ENCODE measurements at regions not wholly inside any gene's neighbourhood (a gene's known extent, or its start where the extent isn't known, plus 50 kb on each side); places are given as distances from the start of the nearest gene placed in this dataset.

- Histone ChIP-seq H3K4me1 (ENCODE audit: insufficient read depth) (peaks cover under 1% of the 10 kb centered on the region), H3K4me3 (no peak overlapping the region), H3K36me3 (no peaks in the 10 kb centered on the region), H3K9me3 (no peaks in the 10 kb centered on the region), H3K27me3 (no peaks in the 10 kb centered on the region), H3K27ac (no peak overlapping the region)
- TF ChIP-seq POLR2A (IDR thresholded peaks at IDR 0.05) (no peak), CTCF (IDR thresholded peaks at IDR 0.05) (no peak), EP300 (IDR thresholded peaks at IDR 0.05) (no peak)
- intact Hi-C loops (cut with DNase I) = loop anchor here in 1 of 4 donors (10.0 kb wide), 1 partner anchor 802 kb away; no protein-coding TSS in a partner anchor
- WGBS, 3 donors = 66 to 71% (median 67%) methylated on average over 6 of the region's 6 CpGs
- no peak for DNase-seq
Measured at GRCh38 chr14:53532853-53533252, 379.7 kb upstream of the DDHD1 start.

GRCh38 chr14:53531730-53532129 lies 378.6 kb upstream of the DDHD1 start:
- Histone ChIP-seq H3K27me3 (no peaks in the 10 kb centered on the region), H3K4me3 (no peak overlapping the region), H3K4me1 (ENCODE audit: insufficient read depth) (no peaks in the 10 kb centered on the region), H3K36me3 (no peaks in the 10 kb centered on the region), H3K27ac (no peak overlapping the region), H3K9me3 (no peaks in the 10 kb centered on the region)
- no peak for DNase-seq
- intact Hi-C loops (cut with DNase I) = loop anchor here in 1 of 4 donors (10.0 kb wide), 1 partner anchor 803 kb away; no protein-coding TSS in a partner anchor
- WGBS, 3 donors = 67 to 77% (median 75%) methylated on average over 1 of the region's 1 CpG
- no peak for TF ChIP-seq EP300 (IDR thresholded peaks at IDR 0.05)
- TF ChIP-seq CTCF (IDR thresholded peaks at IDR 0.05) = no peak
- no peak for TF ChIP-seq POLR2A (IDR thresholded peaks at IDR 0.05)

DNA sequence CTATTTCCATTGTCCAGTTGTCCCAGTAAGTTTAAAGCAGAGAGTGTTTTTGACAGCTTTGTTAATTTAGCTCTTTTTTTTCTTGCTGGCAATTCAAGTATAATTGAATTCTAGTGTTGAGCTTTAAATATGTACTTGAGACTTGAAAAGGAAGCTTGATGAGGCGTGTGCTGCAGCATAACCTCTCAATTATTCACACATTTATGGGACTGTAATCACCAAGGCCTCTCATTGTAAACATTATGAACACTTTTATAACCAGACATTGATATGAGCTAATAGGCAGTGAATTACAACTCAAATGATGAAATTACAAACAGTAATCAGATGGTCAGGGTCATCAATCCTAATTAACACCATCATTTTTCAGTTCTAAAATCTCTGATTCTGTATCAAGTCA lies 378.0 kb upstream of the DDHD1 start:
- Histone ChIP-seq H3K4me3 (no peak overlapping the region), H3K4me1 (ENCODE audit: insufficient read depth) (no peaks in the 10 kb centered on the region), H3K36me3 (no peaks in the 10 kb centered on the region), H3K9me3 (no peaks in the 10 kb centered on the region), H3K27ac (no peak overlapping the region), H3K27me3 (no peaks in the 10 kb centered on the region)
- no peak for TF ChIP-seq EP300 (IDR thresholded peaks at IDR 0.05)
- no peak for TF ChIP-seq CTCF (IDR thresholded peaks at IDR 0.05)
- TF ChIP-seq POLR2A (IDR thresholded peaks at IDR 0.05) = no peak
- intact Hi-C loops (cut with DNase I) = loop anchor here in 1 of 4 donors (10.0 kb wide), 1 partner anchor 804 kb away; no protein-coding TSS in a partner anchor
- 94% methylated on average over 1 of the region's 1 CpG for WGBS, 3 donors
- no peak for DNase-seq

DNA sequence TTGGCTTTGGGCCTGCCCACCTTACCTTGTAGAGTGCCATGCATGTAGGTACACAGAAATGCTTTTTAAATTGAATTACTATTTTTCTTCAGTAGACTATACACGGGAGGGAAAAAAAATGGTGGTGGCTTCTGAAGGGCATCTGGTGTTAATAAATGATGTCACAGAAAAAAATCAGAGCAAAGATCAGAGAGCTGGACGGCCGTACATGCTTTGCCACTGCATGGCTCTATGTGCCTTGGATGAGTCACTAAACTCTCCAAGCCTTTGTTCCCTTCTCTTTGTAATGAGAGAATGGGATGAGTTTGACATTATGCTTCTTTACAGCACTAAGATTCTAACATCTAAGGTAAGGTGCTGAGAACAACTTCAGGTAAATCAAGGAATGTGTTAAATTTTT lies 376.4 kb upstream of the DDHD1 start:
- TF ChIP-seq EP300 (IDR thresholded peaks at IDR 0.05) = no peak
- TF ChIP-seq POLR2A (IDR thresholded peaks at IDR 0.05) = no peak
- TF ChIP-seq CTCF (IDR thresholded peaks at IDR 0.05) = no peak
- DNase-seq = no peak
- H3K27ac ChIP-seq = no peak overlapping the region
- 78 to 98% (median 98%) methylated on average over 3 of the region's 3 CpGs for WGBS, 3 donors
- no peaks in the 10 kb centered on the region for H3K36me3 ChIP-seq
- H3K4me1 ChIP-seq (ENCODE audit: insufficient read depth) = no peaks in the 10 kb centered on the region
- no peaks in the 10 kb centered on the region for H3K9me3 ChIP-seq
- no peak overlapping the region for H3K4me3 ChIP-seq
- intact Hi-C loops (cut with DNase I) = no loop called here
- no peaks in the 10 kb centered on the region for H3K27me3 ChIP-seq

Data from ovary (tissue), 7 donors.